ENCODE measurements at regions not wholly inside any gene's neighbourhood (a gene's known extent, or its start where the extent isn't known, plus 50 kb on each side); places are given as distances from the start of the nearest gene placed in this dataset.

- TF ChIP-seq POLR2A (IDR thresholded peaks at IDR 0.05): no peak
- TF ChIP-seq CTCF (IDR thresholded peaks at IDR 0.05): no peak
Measured at GRCh38 chrX:107298276-107298675, 91.9 kb downstream of the DNAAF6 start.

Measured in body of pancreas (tissue), 4 donors.